ENCODE measurements at regions not wholly inside any gene's neighbourhood (a gene's known extent, or its start where the extent isn't known, plus 50 kb on each side); places are given as distances from the start of the nearest gene placed in this dataset.

GRCh38 chr13:31512331-31512730, 227.0 kb upstream of the RXFP2 start:
- no peak overlapping the region for H4K91ac ChIP-seq (replicated peaks; ENCODE audit: insufficient read length, low read length)
- H3K9ac ChIP-seq (replicated peaks in 1 of 4; ENCODE audit: extremely low read depth in 1 of 4, low read depth in 3 of 4, low read length in 3 of 4), result no peak overlapping the region
- H3K4me3 ChIP-seq (ENCODE audit: extremely low read depth in 1 of 4, insufficient read depth in 2 of 4, low read depth in 3 of 4, low read length in 4 of 4), result no peak overlapping the region
- 95% methylated on average over 3 of the region's 3 CpGs; no CpG with 5 or more reads in 1 of the 2 experiments for WGBS, 2 experiments (ENCODE audit: extremely low coverage in 1 of 2, insufficient coverage in 1 of 2, insufficient read length in 1 of 2, insufficient replicate concordance in 2 of 2, low coverage in 1 of 2, low lambda C conversion rate in 2 of 2, missing lambda C conversion rate in 1 of 2)
- no peak overlapping the region for H2AK5ac ChIP-seq (ENCODE audit: low read depth, low read length)
- no peaks in the 10 kb centered on the region for H3K79me1 ChIP-seq (ENCODE audit: low read depth, low read length)
- H4K8ac ChIP-seq (ENCODE audit: extremely low read depth, insufficient read depth, low read length), result no peak overlapping the region
- H2BK12ac ChIP-seq (ENCODE audit: low read depth, low read length), result no peak overlapping the region
- ChIA-PET POLR2A (ENCODE audit: partially characterized antibody) (no interaction called here), CTCF (ENCODE audit: partially characterized antibody) (interaction anchor here (1.5 kb wide), 1 partner anchor 24 kb away, joined by 9 read pairs; no protein-coding TSS in a partner anchor)
- H4K5ac ChIP-seq (ENCODE audit: insufficient read length, low read depth, low read length), result no peak overlapping the region
- no peak overlapping the region for H3K56ac ChIP-seq (replicated peaks; ENCODE audit: insufficient read length, low read depth, low read length)
- H3K23ac ChIP-seq (ENCODE audit: insufficient read length), result no peak overlapping the region
- no peaks in the 10 kb centered on the region for H3K9me3 ChIP-seq (ENCODE audit: insufficient read depth in 2 of 2, low read depth in 1 of 2, low read length in 1 of 2)
- H3K27ac ChIP-seq (ENCODE audit: low read depth, low read length), result no peak overlapping the region
- no peak overlapping the region for H2AFZ ChIP-seq (ENCODE audit: low read length)
- H2BK5ac ChIP-seq (ENCODE audit: low read depth, low read length), result no peak overlapping the region
- H2BK120ac ChIP-seq (replicated peaks; ENCODE audit: low read depth, low read length), result no peak overlapping the region
- no peaks in the 10 kb centered on the region for H3K27me3 ChIP-seq (replicated peaks in 1 of 4; ENCODE audit: control insufficient read depth in 3 of 4, extremely low read depth in 1 of 4, insufficient read depth in 3 of 4, low read length in 3 of 4)
- no peak for FAIRE-seq
- H3K36me3 ChIP-seq (ENCODE audit: control insufficient read depth in 2 of 4, insufficient read depth in 4 of 4, low read length in 3 of 4), result no peaks in the 10 kb centered on the region
- no peak overlapping the region for H2BK15ac ChIP-seq (ENCODE audit: low read length)
- no peak overlapping the region for H3K18ac ChIP-seq (ENCODE audit: extremely low read depth, low read length)
- no peaks in the 10 kb centered on the region for H3K23me2 ChIP-seq (ENCODE audit: low read depth, low read length)
- H3K4ac ChIP-seq (replicated peaks; ENCODE audit: insufficient read length, low read depth, low read length), result no peak overlapping the region
- H3K14ac ChIP-seq (ENCODE audit: insufficient read length), result no peak overlapping the region
- no peaks in the 10 kb centered on the region for H3K4me1 ChIP-seq (replicated peaks in 1 of 4; ENCODE audit: control insufficient read depth in 3 of 4, insufficient read depth in 4 of 4, low read length in 3 of 4)
- H3K4me2 ChIP-seq (ENCODE audit: insufficient read depth in 1 of 2, low read depth in 2 of 2, low read length in 2 of 2), result no peak overlapping the region
- DNase-seq (ENCODE audit: low read depth in 1 of 2, low spot score in 2 of 2), result no peak
- no peaks in the 10 kb centered on the region for H3K79me2 ChIP-seq (ENCODE audit: control insufficient read depth in 1 of 2, insufficient read depth in 2 of 2, low read length in 2 of 2)
- H2BK20ac ChIP-seq (ENCODE audit: low read length), result no peak overlapping the region
- no peaks in the 10 kb centered on the region for H4K20me1 ChIP-seq (replicated peaks in 1 of 2; ENCODE audit: control insufficient read depth in 1 of 2, insufficient read depth in 2 of 2, low read length in 2 of 2)
- TF ChIP-seq POLR2A (IDR thresholded peaks at IDR 0.05; ENCODE audit: control extremely low read depth in 1 of 2, low read depth in 2 of 2, low read length in 2 of 2) (no peak), PHF8 (conservative IDR thresholded peaks at IDR 0.05; ENCODE audit: low read depth, low read length) (no peak), TCF12 (IDR thresholded peaks at IDR 0.05; ENCODE audit: low read depth, low read length) (no peak), MAX (IDR thresholded peaks at IDR 0.05) (no peak), SP1 (IDR thresholded peaks at IDR 0.05; ENCODE audit: low read depth, low read length) (no peak), BCL11A (IDR thresholded peaks at IDR 0.05; ENCODE audit: low read depth in 2 of 2, low read length in 2 of 2) (no peak), RBBP5 (IDR thresholded peaks at IDR 0.05; ENCODE audit: borderline replicate concordance, low read depth, low read length) (no peak), MAFK (IDR thresholded peaks at IDR 0.05; ENCODE audit: low read depth, low read length) (no peak), NRF1 (IDR thresholded peaks at IDR 0.05; ENCODE audit: low read depth, low read length) (no peak), ZNF274 (IDR thresholded peaks at IDR 0.05; ENCODE audit: borderline replicate concordance, extremely low read depth, low read length) (no peak), KDM1A (IDR thresholded peaks at IDR 0.05; ENCODE audit: borderline replicate concordance, low read length) (no peak)
